ENCODE measurements at regions not wholly inside any gene's neighbourhood (a gene's known extent, or its start where the extent isn't known, plus 50 kb on each side); places are given as distances from the start of the nearest gene placed in this dataset.
A peak's percentile ranks its signal among the peaks of the same experiment; 100 is the strongest.

- DNase-seq: no peak
Measured at GRCh38 chr6:101312652-101313051, 80.9 kb upstream of the GRIK2 start.

DNA sequence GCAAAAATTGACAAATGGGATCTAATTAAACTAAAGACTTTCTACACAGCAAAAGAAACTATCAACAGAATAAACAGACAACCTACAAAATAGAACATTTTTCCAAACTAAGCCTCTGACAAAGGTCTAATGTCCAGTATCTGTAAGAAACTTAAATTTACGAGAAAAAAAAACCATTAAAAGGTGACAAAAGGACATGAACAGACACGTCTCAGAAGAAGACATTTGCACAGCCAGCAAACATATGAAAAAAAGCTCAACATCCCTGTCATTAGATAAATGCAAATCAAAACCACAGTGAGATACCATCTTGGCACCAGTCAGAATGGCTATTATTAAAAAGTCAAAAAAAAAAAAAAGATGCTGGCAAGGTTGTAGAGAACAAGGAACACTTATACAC lies 70.6 kb upstream of the GRIK2 start:
- peak; percentile 90 to 97 for DNase-seq

- DNase-seq: no peak
Measured at GRCh38 chr6:101326411-101326810, 67.1 kb upstream of the GRIK2 start.

- no peak for DNase-seq
Measured at GRCh38 chr6:101341926-101342325, 51.6 kb upstream of the GRIK2 start.
